B cell (primary cell): ENCODE measurements at regions not wholly inside any gene's neighbourhood (a gene's known extent, or its start where the extent isn't known, plus 50 kb on each side); places are given as distances from the start of the nearest gene placed in this dataset.

Experiments
- ATAC-seq: fragments of 200-7000 bp; cut with Tn5 transposase; one replicate; pipeline ENCODE4 v1.10.0; 2021; ENCODE audit warnings: low read depth, mild to moderate bottlenecking, moderate number of reproducible peaks, moderate library complexity
- CTCF ChIA-PET: fragments of 350-600 bp; sonication (Branson Sonifier 250); formaldehyde crosslinking; loops from one replicate; lab custom pipeline; 2021; ENCODE audit warnings: antibody characterized with exemption, inconsistent platforms; lab: Charles Lee
- POLR2A ChIA-PET: fragments of 350-600 bp; sonication (Branson Sonifier 250); formaldehyde crosslinking; loops from one replicate; lab custom pipeline; 2021; ENCODE audit warnings: antibody characterized with exemption; lab: Charles Lee
- DNase-seq: peaks from one replicate; pipeline ENCODE4 v3.0.0; 2013
- H2AFZ ChIP-seq: 2 replicates; pipeline ENCODE4 v1.6.1; 2012; ENCODE audit warnings: mild to moderate bottlenecking, low read depth, low read length; ENCODE audit not compliant: insufficient read depth, poor library complexity, severe bottlenecking
- H3K27ac ChIP-seq, 2 donors: 1 replicate in 1 of 2; 2 replicates in 1 of 2; pipeline ENCODE4 v1.5.1; 2012 to 2013; ENCODE audit warnings: low read length in 2 of 2, mild to moderate bottlenecking in 2 of 2, moderate library complexity in 1 of 2
- H3K27me3 ChIP-seq, 4 experiments: fragments of 200-600 bp in 1 of 4; sonication (generic) in 1 of 4; replicated peaks in 1 of 4; 1 replicate in 2 of 4; 2 replicates in 2 of 4; pipeline versions ENCODE4 v1.6.1 to v1.7.0; 2013 to 2016; ENCODE audit warnings: low read length in 3 of 4, mild to moderate bottlenecking in 2 of 4, mixed read lengths in 1 of 4, moderate library complexity in 1 of 4; ENCODE audit not compliant: insufficient read depth in 4 of 4, control insufficient read depth in 3 of 4; ENCODE audit errors: control extremely low read depth in 1 of 4
- H3K36me3 ChIP-seq, 2 experiments: replicated peaks in 1 of 2; 1 replicate in 1 of 2; 2 replicates in 1 of 2; pipeline versions ENCODE4 v1.6.1 to v1.7.1; 2013; ENCODE audit warnings: low read length in 1 of 2; ENCODE audit not compliant: insufficient read depth in 2 of 2, control insufficient read depth in 1 of 2; ENCODE audit errors: control extremely low read depth in 1 of 2, extremely low read depth in 1 of 2
- H3K4me1 ChIP-seq, 2 donors: fragments of 200-600 bp in 1 of 2; sonication (generic) in 1 of 2; 1 replicate in 1 of 2; 2 replicates in 1 of 2; pipeline versions ENCODE4 v1.5.1 to v1.6.1; 2013 to 2017; ENCODE audit warnings: low read length in 2 of 2; ENCODE audit not compliant: control insufficient read depth in 2 of 2, insufficient read depth in 2 of 2
- H3K4me2 ChIP-seq: replicated peaks from 2 replicates; pipeline ENCODE3; 2012; ENCODE audit warnings: mild to moderate bottlenecking, low read depth, low read length; ENCODE audit not compliant: poor library complexity, severe bottlenecking
- H3K4me3 ChIP-seq, 5 experiments: fragments of 200-600 bp in 1 of 5; sonication (generic) in 1 of 5; 1 replicate in 3 of 5; 2 replicates in 2 of 5; pipeline versions ENCODE4 v1.5.1 to v1.7.0; 2011 to 2016; ENCODE audit warnings: low read length in 4 of 5, mild to moderate bottlenecking in 4 of 5, low read depth in 2 of 5, control low read depth in 1 of 5, moderate library complexity in 1 of 5; ENCODE audit not compliant: insufficient read depth in 1 of 5; ENCODE audit errors: control extremely low read depth in 1 of 5, extremely low read depth in 1 of 5
- H3K79me2 ChIP-seq: fragments of 200-600 bp; sonication (generic); one replicate; pipeline ENCODE4 v1.6.0; 2016; ENCODE audit warnings: low read length; ENCODE audit not compliant: control insufficient read depth, insufficient read depth
- H3K9ac ChIP-seq: fragments of 200-600 bp; sonication (generic); 2 replicates; pipeline ENCODE4 v1.6.1; 2017; ENCODE audit warnings: mild to moderate bottlenecking, low read length, moderate library complexity
- H3K9me3 ChIP-seq, 3 donors: one replicate each; pipeline versions ENCODE4 v1.6.1 to v1.7.1; 2013; ENCODE audit warnings: low read length in 2 of 3; ENCODE audit not compliant: control insufficient read depth in 2 of 3, insufficient read depth in 1 of 3; ENCODE audit errors: control extremely low read depth in 1 of 3
- H4K20me1 ChIP-seq: 2 replicates; pipeline ENCODE4 v1.6.0; 2012; ENCODE audit warnings: mild to moderate bottlenecking, low read length; ENCODE audit not compliant: insufficient read depth, control insufficient read depth, poor library complexity, severe bottlenecking
- H3K27ac Mint-ChIP-seq: one replicate; pipeline ENCODE4 v1.8.0; 2021; ENCODE audit warnings: mixed read lengths
- H3K27me3 Mint-ChIP-seq: one replicate; pipeline ENCODE4 v1.8.0; 2021; ENCODE audit warnings: mixed read lengths
- H3K4me1 Mint-ChIP-seq: one replicate; pipeline ENCODE4 v1.8.0; 2021; ENCODE audit warnings: mixed read lengths
- H3K4me3 Mint-ChIP-seq: one replicate; pipeline ENCODE4 v1.8.0; 2021; ENCODE audit warnings: mixed read lengths
- H3K9me3 Mint-ChIP-seq: one replicate; pipeline ENCODE4 v1.8.0; 2022; ENCODE audit warnings: mixed read lengths; ENCODE audit not compliant: insufficient read depth
- EZH2 ChIP-seq: IDR thresholded peaks from 2 replicates; pipeline ENCODE4 v1.6.1; 2012; ENCODE audit warnings: borderline replicate concordance, low read depth, mild to moderate bottlenecking, moderate library complexity, low read length; ENCODE audit not compliant: insufficient read depth, poor library complexity, severe bottlenecking
- WGBS: methylation state at CpG from one replicate; pipeline ENCODE4 v1.1.5; 2013; ENCODE audit warnings: missing lambda C conversion rate; ENCODE audit not compliant: insufficient coverage; 5-methylcytosine and 5-hydroxymethylcytosine counted together
- intact Hi-C: fragments of 100-400 bp; cut with micrococcal nuclease; formaldehyde crosslinking; loops from one replicate; pipeline ENCODE4 v1.10.0; 2022
- TF ChIP-seq, protein P1 (sequence below): fragments of 200-600 bp; IDR thresholded peaks from one replicate; pipeline ENCODE4 v1.8.0; 2022; ENCODE audit warnings: antibody characterized with exemption, mild to moderate bottlenecking

DNA sequence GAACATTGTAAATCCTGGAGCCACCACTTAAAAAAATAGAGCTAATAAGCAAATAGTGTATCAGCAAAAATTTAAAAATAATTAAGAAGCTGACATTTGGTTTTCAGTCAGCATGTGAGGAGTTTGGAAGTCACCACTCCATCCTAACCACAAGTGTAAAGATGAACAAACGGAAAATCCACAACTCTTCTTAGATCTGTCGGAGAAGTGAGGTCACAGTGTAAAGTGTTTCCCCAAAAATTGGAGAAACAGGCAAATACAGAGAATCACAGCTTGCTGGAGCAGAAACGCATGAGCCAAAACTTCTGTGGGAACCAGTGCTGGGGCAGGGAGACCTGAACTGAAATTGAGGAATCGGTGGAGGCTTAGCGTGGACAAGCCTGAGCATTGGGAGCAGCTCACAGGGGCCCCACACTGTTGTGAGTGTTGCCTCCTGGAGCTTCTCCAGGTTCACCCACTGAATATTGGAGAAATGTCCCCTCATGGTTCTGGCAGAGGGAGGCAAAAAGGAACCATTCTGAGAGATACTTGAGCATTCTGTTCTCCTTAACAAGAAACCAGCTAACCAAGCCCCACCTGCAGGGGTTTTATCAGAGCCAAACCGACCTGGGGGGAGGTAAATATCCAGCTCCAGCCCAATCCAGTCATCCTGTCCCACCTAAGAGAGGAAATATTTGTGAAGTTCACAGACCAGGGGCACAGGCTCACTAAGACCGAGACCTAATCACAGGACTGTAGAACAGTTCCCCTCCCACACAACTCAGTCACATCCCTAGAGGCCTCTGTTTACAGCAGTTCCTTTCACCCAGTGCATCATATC lies 192.0 kb downstream of the ERMARD start:
- ATAC-seq (no peak), DNase-seq (no peak)
- CTCF ChIA-PET, result interaction anchor here (1.5 kb wide), 1 partner anchor 11 kb away, joined by 3 read pairs; no protein-coding TSS in a partner anchor
- Mint-ChIP-seq H3K27ac (no peak overlapping the region), H3K9me3 (peaks cover 3% of the 10 kb centered on the region), H3K4me1 (no peaks in the 10 kb centered on the region), H3K27me3 (peaks cover 24% of the 10 kb centered on the region), H3K4me3 (no peak overlapping the region)
- no peak overlapping the region for H3K4me3 ChIP-seq
- TF ChIP-seq, protein P1, sequence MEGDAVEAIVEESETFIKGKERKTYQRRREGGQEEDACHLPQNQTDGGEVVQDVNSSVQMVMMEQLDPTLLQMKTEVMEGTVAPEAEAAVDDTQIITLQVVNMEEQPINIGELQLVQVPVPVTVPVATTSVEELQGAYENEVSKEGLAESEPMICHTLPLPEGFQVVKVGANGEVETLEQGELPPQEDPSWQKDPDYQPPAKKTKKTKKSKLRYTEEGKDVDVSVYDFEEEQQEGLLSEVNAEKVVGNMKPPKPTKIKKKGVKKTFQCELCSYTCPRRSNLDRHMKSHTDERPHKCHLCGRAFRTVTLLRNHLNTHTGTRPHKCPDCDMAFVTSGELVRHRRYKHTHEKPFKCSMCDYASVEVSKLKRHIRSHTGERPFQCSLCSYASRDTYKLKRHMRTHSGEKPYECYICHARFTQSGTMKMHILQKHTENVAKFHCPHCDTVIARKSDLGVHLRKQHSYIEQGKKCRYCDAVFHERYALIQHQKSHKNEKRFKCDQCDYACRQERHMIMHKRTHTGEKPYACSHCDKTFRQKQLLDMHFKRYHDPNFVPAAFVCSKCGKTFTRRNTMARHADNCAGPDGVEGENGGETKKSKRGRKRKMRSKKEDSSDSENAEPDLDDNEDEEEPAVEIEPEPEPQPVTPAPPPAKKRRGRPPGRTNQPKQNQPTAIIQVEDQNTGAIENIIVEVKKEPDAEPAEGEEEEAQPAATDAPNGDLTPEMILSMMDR, result no peak
- TF ChIP-seq EZH2, result no peak
- WGBS, result 95% methylated on average over 3 of the region's 7 CpGs
- POLR2A ChIA-PET, result no interaction called here
- H3K9me3 ChIP-seq, result peaks cover 2 to 6% (median 5%) of the 10 kb centered on the region in 3 donors
- no peak overlapping the region for H3K27ac ChIP-seq
- H3K36me3 ChIP-seq, result no peaks in the 10 kb centered on the region
- no peak overlapping the region for H3K9ac ChIP-seq
- no peaks in the 10 kb centered on the region for H3K79me2 ChIP-seq
- peaks cover 0 to 4% (median 1%) of the 10 kb centered on the region in 4 experiments for H3K27me3 ChIP-seq
- no peak overlapping the region for H2AFZ ChIP-seq
- H3K4me1 ChIP-seq, result no peaks in the 10 kb centered on the region
- intact Hi-C loops, result loop anchor here (10.0 kb wide), 1 partner anchor 149 kb away; no protein-coding TSS in a partner anchor
- H3K4me2 ChIP-seq, result no peak overlapping the region
- H4K20me1 ChIP-seq, result no peaks in the 10 kb centered on the region

DNA sequence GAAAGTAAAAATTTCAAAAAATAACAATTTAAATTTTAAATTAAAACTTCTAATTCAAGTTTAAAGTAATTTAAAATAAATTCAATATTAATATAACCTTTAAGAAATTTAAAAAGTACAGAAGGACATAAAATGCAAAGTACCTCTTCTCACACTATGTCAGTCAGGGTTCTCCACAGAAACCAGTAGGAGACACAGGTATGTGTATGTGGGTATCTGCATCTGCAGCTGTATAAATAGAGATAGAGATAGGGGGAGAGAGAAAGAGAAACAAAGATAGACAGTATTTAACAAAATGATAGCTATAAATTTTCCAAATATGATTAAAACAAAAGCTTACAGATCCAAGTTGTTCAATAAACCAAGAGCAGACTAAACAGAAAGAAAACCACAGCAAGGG lies 190.8 kb downstream of the ERMARD start:
- Histone ChIP-seq H3K36me3 (no peaks in the 10 kb centered on the region), H3K27me3 (peaks cover 0 to 5% (median 2%) of the 10 kb centered on the region in 4 experiments), H3K4me3 (no peak overlapping the region), H2AFZ (no peak overlapping the region), H3K79me2 (no peaks in the 10 kb centered on the region), H3K4me1 (no peaks in the 10 kb centered on the region), H3K4me2 (no peak overlapping the region), H3K9ac (no peak overlapping the region), H4K20me1 (no peaks in the 10 kb centered on the region), H3K27ac (no peak overlapping the region), H3K9me3 (peaks cover 2 to 6% (median 5%) of the 10 kb centered on the region in 3 donors)
- intact Hi-C loops, result loop anchor here (10.0 kb wide), 1 partner anchor 147 kb away; no protein-coding TSS in a partner anchor
- Mint-ChIP-seq H3K4me3 (no peak overlapping the region), H3K27ac (no peak overlapping the region), H3K4me1 (no peaks in the 10 kb centered on the region), H3K27me3 (peaks cover 24% of the 10 kb centered on the region), H3K9me3 (peaks cover 3% of the 10 kb centered on the region)
- CTCF ChIA-PET, result interaction anchor here (1.6 kb wide), 1 partner anchor 9 kb away, joined by 7 read pairs; no protein-coding TSS in a partner anchor
- TF ChIP-seq, protein P1, result no peak
- no peak for TF ChIP-seq EZH2
- no peak for DNase-seq
- ATAC-seq, result no peak
- POLR2A ChIA-PET, result no interaction called here
